DOHH2 (cell line): ENCODE measurements at regions not wholly inside any gene's neighbourhood (a gene's known extent, or its start where the extent isn't known, plus 50 kb on each side); places are given as distances from the start of the nearest gene placed in this dataset.
"Not testable (repeated sequence)": the region's sequence is repeated elsewhere in the genome, so short reads cannot be mapped to it uniquely, and the experiment has no call there.

Source experiments
- H3F3A ChIP-seq: fragments of 200-600 bp; sonication (generic), shearing (Covaris generic); 2 replicates; pipeline ENCODE4 v1.6.0; 2016; ENCODE audit warnings: antibody characterized with exemption, mild to moderate bottlenecking; ENCODE audit not compliant: control insufficient read depth, insufficient read depth
- H3K27ac ChIP-seq: fragments of 200-600 bp; sonication (generic); 2 replicates; pipeline ENCODE4 v1.5.1; 2014; ENCODE audit warnings: low read depth, mild to moderate bottlenecking, low read length, moderate library complexity
- H3K27me3 ChIP-seq: fragments of 200-600 bp; sonication (generic); 2 replicates; pipeline ENCODE4 v1.6.1; 2014; ENCODE audit warnings: mild to moderate bottlenecking, low read length, mixed read lengths; ENCODE audit not compliant: control insufficient read depth
- H3K36me3 ChIP-seq: fragments of 200-600 bp; sonication (generic); 2 replicates; pipeline ENCODE4 v1.6.1; 2014; ENCODE audit warnings: mild to moderate bottlenecking, low read length, moderate library complexity, mixed read lengths; ENCODE audit not compliant: control insufficient read depth
- H3K4me1 ChIP-seq: fragments of 200-600 bp; sonication (generic); 2 replicates; pipeline ENCODE4 v1.6.1; 2014; ENCODE audit warnings: mild to moderate bottlenecking, low read length, mixed read lengths; ENCODE audit not compliant: control insufficient read depth
- H3K4me2 ChIP-seq: fragments of 200-600 bp; sonication (generic); 2 replicates; pipeline ENCODE4 v1.6.0; 2014; ENCODE audit warnings: mild to moderate bottlenecking, low read length, moderate library complexity
- H3K4me3 ChIP-seq: fragments of 200-600 bp; sonication (generic); 2 replicates; pipeline ENCODE4 v1.5.1; 2014; ENCODE audit warnings: mild to moderate bottlenecking, low read length, mixed read lengths
- H3K79me2 ChIP-seq: fragments of 200-600 bp; sonication (generic); 2 replicates; pipeline ENCODE4 v1.6.1; 2014; ENCODE audit warnings: mild to moderate bottlenecking, low read length, mixed read lengths; ENCODE audit not compliant: control insufficient read depth
- H3K9me2 ChIP-seq: fragments of 200-600 bp; sonication (generic); replicated peaks from 2 replicates; pipeline ENCODE4 v1.6.1; 2014; ENCODE audit warnings: mild to moderate bottlenecking, low read length, mixed read lengths; ENCODE audit not compliant: control insufficient read depth
- H3K9me3 ChIP-seq: fragments of 200-600 bp; sonication (generic); 2 replicates; pipeline ENCODE4 v1.6.1; 2014; ENCODE audit warnings: antibody characterized with exemption, low read length, mixed read lengths; ENCODE audit not compliant: control insufficient read depth, insufficient read depth
- H4K20me1 ChIP-seq: fragments of 200-600 bp; sonication (generic); 2 replicates; pipeline ENCODE4 v1.6.0; 2014; ENCODE audit warnings: low read depth, mild to moderate bottlenecking, antibody characterized with exemption, low read length, moderate library complexity; ENCODE audit not compliant: control insufficient read depth, insufficient read depth

- H3K9me3 ChIP-seq, H4K20me1 ChIP-seq, H3F3A ChIP-seq, H3K79me2 ChIP-seq, H3K9me2 ChIP-seq, H3K27me3 ChIP-seq, H3K4me3 ChIP-seq, H3K4me2 ChIP-seq, H3K4me1 ChIP-seq, H3K36me3 ChIP-seq, H3K27ac ChIP-seq: not testable (repeated sequence)
These were observed 390.6 kb downstream of the PRIM2 start for GRCh38 chr6:57708061-57708460.

DNA sequence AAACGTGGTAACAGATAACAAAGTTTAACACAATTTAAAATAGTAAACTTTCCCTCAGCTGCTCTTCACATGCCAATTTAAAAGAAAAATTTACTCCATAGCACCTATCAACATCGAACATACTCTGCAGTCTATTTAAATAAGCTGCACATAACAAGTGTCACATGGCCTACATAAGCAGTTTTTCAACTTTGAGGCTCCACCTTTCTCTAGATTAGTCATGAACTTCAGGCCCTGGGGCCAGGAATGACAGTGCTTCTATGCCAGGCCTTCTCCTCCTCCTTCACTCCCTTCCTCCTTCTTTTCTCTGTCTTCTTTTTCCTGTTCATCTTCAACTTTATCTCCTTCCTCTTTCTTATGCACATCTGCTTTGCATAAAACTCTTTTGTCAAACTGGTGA is 405.1 kb downstream of the PRIM2 start:
- H3K36me3 ChIP-seq, H3K9me2 ChIP-seq, H3K27me3 ChIP-seq, H3K27ac ChIP-seq, H3K9me3 ChIP-seq, H3K4me2 ChIP-seq, H3K4me3 ChIP-seq, H3K79me2 ChIP-seq, H3K4me1 ChIP-seq, H4K20me1 ChIP-seq, H3F3A ChIP-seq: not testable (repeated sequence)

GRCh38 chr6:57723815-57724401 is 406.5 kb downstream of the PRIM2 start:
- H3F3A ChIP-seq, H3K4me1 ChIP-seq, H3K9me2 ChIP-seq, H3K4me2 ChIP-seq, H3K27ac ChIP-seq, H3K9me3 ChIP-seq, H3K36me3 ChIP-seq, H4K20me1 ChIP-seq, H3K79me2 ChIP-seq, H3K4me3 ChIP-seq, H3K27me3 ChIP-seq: not testable (repeated sequence)

DNA sequence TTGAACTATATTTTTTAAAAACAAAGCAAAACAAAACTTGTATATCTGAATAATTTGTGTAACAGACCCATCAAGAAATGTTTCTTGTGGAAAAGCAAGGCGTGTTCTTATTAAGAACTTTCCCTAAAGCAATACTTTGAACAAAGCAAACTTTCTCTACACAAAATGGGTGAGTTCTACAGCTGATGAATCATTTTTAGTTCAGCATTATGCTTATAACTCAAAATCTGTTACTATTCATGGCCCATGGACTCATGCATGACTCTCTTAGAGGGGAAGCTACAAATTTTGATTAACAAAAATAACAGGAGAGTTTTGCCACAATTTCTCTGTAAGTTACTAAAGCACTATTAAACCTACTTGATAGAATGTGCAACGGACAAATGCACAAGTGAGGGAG is 412.0 kb downstream of the PRIM2 start:
- not testable (repeated sequence) for H4K20me1 ChIP-seq, H3K4me1 ChIP-seq, H3F3A ChIP-seq, H3K27me3 ChIP-seq, H3K36me3 ChIP-seq, H3K4me2 ChIP-seq, H3K9me3 ChIP-seq, H3K4me3 ChIP-seq, H3K9me2 ChIP-seq, H3K79me2 ChIP-seq, H3K27ac ChIP-seq

DNA sequence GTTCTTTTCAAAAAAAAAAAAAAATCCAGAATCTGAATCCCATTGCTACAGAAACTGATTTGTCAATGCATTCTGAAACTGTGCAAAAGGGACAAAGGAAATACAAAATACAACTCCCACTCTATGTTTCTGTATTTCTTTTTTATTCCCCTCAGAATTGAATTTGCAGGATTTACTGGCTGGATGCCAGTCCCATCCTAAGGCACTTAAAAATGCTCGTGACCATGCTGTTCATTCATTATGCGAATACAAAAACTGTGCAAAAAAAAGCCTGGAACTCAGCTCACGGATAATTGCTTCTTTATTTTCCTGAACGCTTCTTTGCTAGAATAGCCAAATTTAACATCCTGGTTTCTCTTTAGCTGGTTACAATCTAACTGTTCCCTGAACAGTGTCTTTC is 413.3 kb downstream of the PRIM2 start:
- not testable (repeated sequence) for H3K9me3 ChIP-seq, H3K4me1 ChIP-seq, H3K9me2 ChIP-seq, H3K4me3 ChIP-seq, H3K27ac ChIP-seq, H4K20me1 ChIP-seq, H3K4me2 ChIP-seq, H3K27me3 ChIP-seq, H3K36me3 ChIP-seq, H3F3A ChIP-seq, H3K79me2 ChIP-seq

DNA sequence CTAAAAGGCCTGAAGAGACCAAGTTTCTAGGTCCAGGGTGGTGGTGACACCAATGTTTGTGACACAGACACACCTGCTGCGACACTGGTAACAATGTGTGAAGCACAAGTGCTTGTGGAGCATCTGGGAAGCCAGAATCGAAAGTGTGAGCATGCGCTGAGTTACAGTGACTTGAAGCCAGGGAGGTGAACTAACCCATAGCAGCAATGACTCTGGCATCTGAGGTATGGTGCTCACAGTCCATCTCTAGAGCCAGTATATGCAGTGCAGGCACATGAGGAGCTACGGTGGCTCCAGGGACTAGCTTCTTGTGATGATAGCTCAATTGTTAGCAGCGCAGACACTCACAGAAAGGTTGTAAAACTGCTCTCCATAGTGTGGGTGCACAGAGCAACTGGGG is 430.3 kb downstream of the PRIM2 start:
- not testable (repeated sequence) for H3K27me3 ChIP-seq, H3K4me2 ChIP-seq, H3K9me3 ChIP-seq, H3K9me2 ChIP-seq, H3K27ac ChIP-seq, H4K20me1 ChIP-seq, H3K36me3 ChIP-seq, H3F3A ChIP-seq, H3K4me3 ChIP-seq, H3K79me2 ChIP-seq, H3K4me1 ChIP-seq

DNA sequence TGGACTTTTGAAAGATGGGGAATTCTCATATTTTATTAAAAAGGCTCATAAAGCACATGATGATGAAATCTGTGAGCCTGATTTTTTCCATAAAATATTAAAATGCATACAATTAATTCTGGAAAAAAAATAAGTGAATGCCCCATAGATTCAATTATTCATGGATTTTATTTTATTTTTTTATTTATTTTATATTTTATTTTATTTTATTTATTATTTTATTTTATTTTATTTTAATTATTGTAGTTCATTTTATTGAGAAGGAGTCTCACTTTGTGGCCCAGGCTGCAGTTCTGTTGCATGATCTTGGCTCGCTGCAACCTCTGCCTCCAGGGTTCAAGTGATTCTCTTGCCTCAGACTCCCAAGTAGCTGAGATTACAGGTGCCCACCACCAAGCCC is 442.4 kb downstream of the PRIM2 start:
- not testable (repeated sequence) for H3K36me3 ChIP-seq, H3F3A ChIP-seq, H3K9me3 ChIP-seq, H3K79me2 ChIP-seq, H3K27me3 ChIP-seq, H3K4me3 ChIP-seq, H3K4me1 ChIP-seq, H3K9me2 ChIP-seq, H4K20me1 ChIP-seq, H3K4me2 ChIP-seq, H3K27ac ChIP-seq

GRCh38 chr6:57792720-57793397 is 475.4 kb downstream of the PRIM2 start:
- not testable (repeated sequence) for H3K9me2 ChIP-seq, H3K9me3 ChIP-seq, H3K79me2 ChIP-seq, H3K4me3 ChIP-seq, H3K27me3 ChIP-seq, H4K20me1 ChIP-seq, H3K4me2 ChIP-seq, H3K4me1 ChIP-seq, H3F3A ChIP-seq, H3K36me3 ChIP-seq, H3K27ac ChIP-seq
